ENCODE measurements at regions not wholly inside any gene's neighbourhood (a gene's known extent, or its start where the extent isn't known, plus 50 kb on each side); places are given as distances from the start of the nearest gene placed in this dataset.
A peak's percentile ranks its signal among the peaks of the same experiment; 100 is the strongest.
"Not testable (repeated sequence)": the region's sequence is repeated elsewhere in the genome, so short reads cannot be mapped to it uniquely, and the experiment has no call there.

- DNase-seq = no peak
Observed at GRCh38 chr2:66003931-66004330, 431.0 kb upstream of the MEIS1 start.

GRCh38 chr2:66001538-66001937 is 433.4 kb upstream of the MEIS1 start:
- DNase-seq = no peak

GRCh38 chr2:66000901-66001300 is 434.0 kb upstream of the MEIS1 start:
- DNase-seq = no peak

- DNase-seq = peak; percentile 19
Observed at GRCh38 chr2:65999796-66000195, 435.1 kb upstream of the MEIS1 start.

- no peak for DNase-seq
Observed at GRCh38 chr2:65999103-65999502, 435.8 kb upstream of the MEIS1 start.

- no peak for DNase-seq
Observed at GRCh38 chr2:65997961-65998360, 437.0 kb upstream of the MEIS1 start.

- DNase-seq = no peak
Observed at GRCh38 chr2:65992198-65992554, 442.7 kb upstream of the MEIS1 start.

GRCh38 chr2:65991381-65992197 is 443.3 kb upstream of the MEIS1 start:
- no peak for DNase-seq

- DNase-seq = no peak
Observed at GRCh38 chr2:65985986-65986385, 448.9 kb upstream of the MEIS1 start.

- DNase-seq = no peak
Observed at GRCh38 chr2:65980531-65980930, 454.4 kb upstream of the MEIS1 start.

GRCh38 chr2:65979446-65979845 is 455.5 kb upstream of the MEIS1 start:
- DNase-seq = no peak

GRCh38 chr2:65974067-65974723 is 460.7 kb upstream of the MEIS1 start:
- peak; percentile 20 for DNase-seq

- no peak for DNase-seq
Observed at GRCh38 chr2:65969161-65969560, 465.8 kb upstream of the MEIS1 start.

- not testable (repeated sequence) for DNase-seq
Observed at GRCh38 chr2:65963303-65963702, 471.6 kb upstream of the MEIS1 start.

GRCh38 chr2:65960953-65961352 is 474.0 kb upstream of the MEIS1 start:
- no peak for DNase-seq

- DNase-seq = no peak
Observed at GRCh38 chr2:65957886-65958285, 477.0 kb upstream of the MEIS1 start.

- no peak for DNase-seq
Observed at GRCh38 chr2:65957454-65957853, 477.5 kb upstream of the MEIS1 start.

- no peak for DNase-seq
Observed at GRCh38 chr2:65955259-65955658, 479.7 kb upstream of the MEIS1 start.

- no peak for DNase-seq
Observed at GRCh38 chr2:65952966-65953761, 481.8 kb upstream of the MEIS1 start.

GRCh38 chr2:65944213-65944612 is 490.7 kb upstream of the MEIS1 start:
- no peak for DNase-seq

- no peak for DNase-seq
Observed at GRCh38 chr2:65943099-65943786, 491.7 kb upstream of the MEIS1 start.

- peak; percentile 37 for DNase-seq
Observed at GRCh38 chr2:65940856-65941255, 494.1 kb upstream of the MEIS1 start.

GRCh38 chr2:65939687-65940086 is 495.2 kb upstream of the MEIS1 start:
- DNase-seq = no peak

All from hematopoietic multipotent progenitor cell treated with erythropoietin and hydrocortisone succinate and interleukin-3 and kit ligand, for 4 days (in vitro differentiated cells).